K562 (cell line): ENCODE measurements at regions not wholly inside any gene's neighbourhood (a gene's known extent, or its start where the extent isn't known, plus 50 kb on each side); places are given as distances from the start of the nearest gene placed in this dataset.

ENCODE experiments used
- ATAC-seq: fragments of 200-7000 bp; cut with Tn5 transposase; 3 replicates; pipeline ENCODE4 v1.9.1; 2020; ENCODE audit warnings: moderate library complexity
- BruUV-seq: library from RNA; stranded (reverse); fragments of 400-500 nt; replicated peaks from 2 replicates; lab custom pipeline; 2021; lab: Mats Ljungman, UMichigan
- CTCF ChIA-PET: fragments of 300-600 bp; formaldehyde crosslinking; extraction: SDS; loops from one replicate; lab custom pipeline; 2021; ENCODE audit warnings: low intra/inter-chr PET ratio; lab: Yijun Ruan, JAX
- POLR2A ChIA-PET: fragments of 300-600, 350-650 bp; sonication (Branson Sonifier 250); formaldehyde crosslinking; extraction: SDS; loops from one replicate; lab custom pipeline; 2021; ENCODE audit warnings: antibody characterized with exemption, inconsistent platforms; lab: Yijun Ruan, JAX
- DNase-seq, 4 experiments: peaks; one replicate each; pipeline versions ENCODE4 v3.0.0 to v3.0.0-alpha.2; 2011 to 2018; ENCODE audit warnings: low spot score in 3 of 4, mixed read lengths in 3 of 4; ENCODE audit errors: extremely low read depth in 1 of 4
- FAIRE-seq: peaks from 2 replicates; lab custom pipeline; 2011; peaks lifted over from hg19 to GRCh38; lab: Jason Lieb, UNC
- H2AFZ ChIP-seq: 2 replicates; pipeline ENCODE4 v1.6.0; 2011; ENCODE audit warnings: low read depth, low read length, control low read depth, inconsistent platforms
- H3K27ac ChIP-seq: fragments of 200-600 bp; 3 replicates; pipeline ENCODE4 v1.8.0; 2011; ENCODE audit warnings: low read depth, mild to moderate bottlenecking, control low read depth, inconsistent platforms, low read length, moderate library complexity, mixed read lengths; ENCODE audit errors: extremely low read depth
- H3K27me3 ChIP-seq, 2 experiments: fragments of 300-600 bp in 1 of 2; 2 replicates in 1 of 2; 3 replicates in 1 of 2; pipeline versions ENCODE4 v1.6.0 to v1.8.0; 2011; ENCODE audit warnings: inconsistent platforms in 2 of 2, low read length in 2 of 2, mild to moderate bottlenecking in 1 of 2, mixed read lengths in 1 of 2, moderate library complexity in 1 of 2; ENCODE audit not compliant: control insufficient read depth in 2 of 2, insufficient read depth in 2 of 2
- H3K36me3 ChIP-seq: fragments of 300-600 bp; 3 replicates; pipeline ENCODE4 v1.8.0; 2011; ENCODE audit warnings: mild to moderate bottlenecking, low read length, inconsistent platforms; ENCODE audit not compliant: control insufficient read depth, insufficient read depth
- H3K4me1 ChIP-seq, 2 experiments: fragments of 200-600 bp in 1 of 2; replicated peaks in 1 of 2; 2 replicates in 1 of 2; 3 replicates in 1 of 2; pipeline versions ENCODE4 v1.5.1 to v1.8.0; 2011; ENCODE audit warnings: inconsistent platforms in 2 of 2, low read length in 2 of 2, mild to moderate bottlenecking in 1 of 2, mixed read lengths in 1 of 2, moderate library complexity in 1 of 2; ENCODE audit not compliant: control insufficient read depth in 2 of 2, insufficient read depth in 2 of 2
- H3K4me2 ChIP-seq: 2 replicates; pipeline ENCODE4 v1.6.1; 2011; ENCODE audit warnings: low read length, control low read depth, inconsistent platforms, mixed read lengths; ENCODE audit not compliant: insufficient read depth
- H3K4me3 ChIP-seq: fragments of 200-600 bp; sonication (generic), shearing (Covaris generic); 2 replicates; pipeline ENCODE4 v1.5.1; 2016; ENCODE audit warnings: control low read depth, inconsistent platforms
- H3K79me2 ChIP-seq: fragments of 200-600 bp; 3 replicates; pipeline ENCODE4 v1.8.0; 2011; ENCODE audit warnings: low read length, inconsistent platforms; ENCODE audit not compliant: control insufficient read depth, insufficient read depth
- H3K9ac ChIP-seq, 2 experiments: 2 replicates each; pipeline versions ENCODE4 v1.6.0 to v1.6.1; 2011; ENCODE audit warnings: low read depth in 2 of 2, low read length in 2 of 2, control low read depth in 1 of 2, inconsistent platforms in 1 of 2, mild to moderate bottlenecking in 1 of 2, mixed read lengths in 1 of 2; ENCODE audit not compliant: insufficient read depth in 1 of 2
- H3K9me1 ChIP-seq: one replicate; pipeline ENCODE4 v1.6.0; 2011; ENCODE audit warnings: inconsistent platforms, mild to moderate bottlenecking, low read length, moderate library complexity; ENCODE audit not compliant: control insufficient read depth, insufficient read depth
- H3K9me3 ChIP-seq: replicated peaks from 2 replicates; pipeline ENCODE4 v1.5.1; 2011; ENCODE audit warnings: low read depth, low read length, inconsistent platforms; ENCODE audit not compliant: control insufficient read depth, insufficient read depth
- H4K20me1 ChIP-seq: replicated peaks from 2 replicates; pipeline ENCODE4 v1.6.1; 2011; ENCODE audit warnings: low read length, inconsistent platforms, mixed read lengths; ENCODE audit not compliant: control insufficient read depth, insufficient read depth
- ATF6 ChIP-seq: sonication (generic); formaldehyde crosslinking; IDR thresholded peaks from 2 replicates; pipeline ENCODE4 v1.4.0; 2020; ENCODE audit warnings: mild to moderate bottlenecking, missing genetic modification reagents
- BCL6 ChIP-seq: fragments of 250-450 bp; sonication (Bioruptor Pico); IDR thresholded peaks from 2 replicates; pipeline ENCODE4 v1.4.0; 2020
- HMG20A ChIP-seq: fragments of 450-650 bp; formaldehyde crosslinking; conservative IDR thresholded peaks from 2 replicates; pipeline ENCODE4 v1.4.0; 2020; ENCODE audit warnings: mild to moderate bottlenecking, mixed read lengths
- NFE2 ChIP-seq: IDR thresholded peaks from 2 replicates; pipeline ENCODE4 v1.6.1; 2014; ENCODE audit warnings: antibody characterized with exemption, low read depth
- NR2F6 ChIP-seq: fragments of 450-650 bp; formaldehyde crosslinking; IDR thresholded peaks from 2 replicates; pipeline ENCODE4 v1.4.0; 2020; ENCODE audit warnings: mild to moderate bottlenecking
- NRF1 ChIP-seq, 2 experiments: fragments of 450-650 bp; IDR thresholded peaks in 1 of 2; conservative IDR thresholded peaks in 1 of 2; 2 replicates each; pipeline ENCODE4 v1.6.1; 2014; ENCODE audit warnings: mild to moderate bottlenecking in 2 of 2
- SRSF9 ChIP-seq: fragments of 200-400 bp; formaldehyde crosslinking; IDR thresholded peaks from 2 replicates; pipeline ENCODE4 v1.6.1; 2017; ENCODE audit warnings: low read depth, low read length, borderline replicate concordance
- USF1 ChIP-seq: sonication (generic); formaldehyde crosslinking; IDR thresholded peaks from 2 replicates; pipeline ENCODE4 v1.9.0; 2022; ENCODE audit warnings: mild to moderate bottlenecking, missing genetic modification reagents
- ZNF143 ChIP-seq: sonication (generic); formaldehyde crosslinking; IDR thresholded peaks from 2 replicates; pipeline ENCODE4 v1.9.0; 2022; ENCODE audit warnings: mild to moderate bottlenecking, missing genetic modification reagents
- ZNF695 ChIP-seq: fragments of 450-650 bp; formaldehyde crosslinking; IDR thresholded peaks from 2 replicates; pipeline ENCODE4 v1.4.0; 2020; ENCODE audit warnings: mild to moderate bottlenecking, moderate library complexity
- WGBS: fragments of 100-300 bp; shearing (Covaris generic); methylation state at CpG from one replicate; pipeline ENCODE4 v1.1.6; 2016; ENCODE audit warnings: low coverage, mixed read lengths; ENCODE audit not compliant: insufficient coverage; ENCODE audit errors: missing lambda C conversion rate; 5-methylcytosine and 5-hydroxymethylcytosine counted together
- in situ Hi-C: fragments of 300-500 bp; cut with MboI; formaldehyde crosslinking; loops from 4 replicates; pipeline ENCODE4 v1.15.0; 2018; ENCODE audit warnings: inconsistent platforms, mixed read lengths
- intact Hi-C: fragments of 100-400 bp; cut with micrococcal nuclease; formaldehyde crosslinking; loops from 2 replicates; pipeline ENCODE4 v1.14.2; 2022
- TF ChIP-seq, protein P1 (sequence below): fragments of 450-650 bp; formaldehyde crosslinking; IDR thresholded peaks from 2 replicates; pipeline ENCODE4 v1.4.0; 2020; ENCODE audit warnings: mild to moderate bottlenecking, moderate library complexity

- WGBS: 1% methylated on average over 5 of the region's 5 CpGs
- CTCF ChIA-PET: no interaction called here
- no peaks in the 10 kb centered on the region for H3K9me1 ChIP-seq
- H3K9me3 ChIP-seq: no peaks in the 10 kb centered on the region
- no peak for DNase-seq
- no peaks in the 10 kb centered on the region for H3K79me2 ChIP-seq
- H3K27me3 ChIP-seq: no peaks in the 10 kb centered on the region
- in situ Hi-C loops (no loop called here), intact Hi-C loops (no loop called here)
- no peak overlapping the region for H3K27ac ChIP-seq
- H3K4me1 ChIP-seq: no peaks in the 10 kb centered on the region
- no peak overlapping the region for H3K9ac ChIP-seq
- no peaks in the 10 kb centered on the region for H4K20me1 ChIP-seq
- FAIRE-seq: no peak
- no peaks in the 10 kb centered on the region for H3K36me3 ChIP-seq
- no TSS peak for BruUV-seq
- H2AFZ ChIP-seq: no peak overlapping the region
- ATAC-seq: no peak
- POLR2A ChIA-PET: no interaction called here
- H3K4me2 ChIP-seq: no peak overlapping the region
- H3K4me3 ChIP-seq: no peak overlapping the region
- TF ChIP-seq, protein P1, sequence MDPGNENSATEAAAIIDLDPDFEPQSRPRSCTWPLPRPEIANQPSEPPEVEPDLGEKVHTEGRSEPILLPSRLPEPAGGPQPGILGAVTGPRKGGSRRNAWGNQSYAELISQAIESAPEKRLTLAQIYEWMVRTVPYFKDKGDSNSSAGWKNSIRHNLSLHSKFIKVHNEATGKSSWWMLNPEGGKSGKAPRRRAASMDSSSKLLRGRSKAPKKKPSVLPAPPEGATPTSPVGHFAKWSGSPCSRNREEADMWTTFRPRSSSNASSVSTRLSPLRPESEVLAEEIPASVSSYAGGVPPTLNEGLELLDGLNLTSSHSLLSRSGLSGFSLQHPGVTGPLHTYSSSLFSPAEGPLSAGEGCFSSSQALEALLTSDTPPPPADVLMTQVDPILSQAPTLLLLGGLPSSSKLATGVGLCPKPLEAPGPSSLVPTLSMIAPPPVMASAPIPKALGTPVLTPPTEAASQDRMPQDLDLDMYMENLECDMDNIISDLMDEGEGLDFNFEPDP: no peak
- no peak for TF ChIP-seq BCL6 (CRISPR knock-in tag)
- TF ChIP-seq NR2F6 (CRISPR knock-in tag): no peak
- TF ChIP-seq NRF1 (conservative IDR thresholded peaks at IDR 0.05 in 1 of 2, IDR thresholded peaks at IDR 0.05 in 1 of 2): no peak
- no peak for TF ChIP-seq ATF6 (CRISPR knock-in tag)
- TF ChIP-seq ZNF695 (CRISPR knock-in tag): no peak
- no peak for TF ChIP-seq USF1 (CRISPR knock-in tag)
- TF ChIP-seq SRSF9: no peak
- TF ChIP-seq ZNF143 (CRISPR knock-in tag): no peak
- no peak for TF ChIP-seq NFE2
- no peak for TF ChIP-seq HMG20A (CRISPR knock-in tag)
Observed at GRCh38 chr2:123916051-123916450, 109.0 kb upstream of the CNTNAP5 start.
